Stimulated activated naive CD8-positive, alpha-beta T cell treated with anti-CD3 and anti-CD28 coated beads, Interleukin-15, amount 100 ng/mL, for 72 hours (primary cell): ENCODE measurements at regions not wholly inside any gene's neighbourhood (a gene's known extent, or its start where the extent isn't known, plus 50 kb on each side); places are given as distances from the start of the nearest gene placed in this dataset.
"Not testable (repeated sequence)": the region's sequence is repeated elsewhere in the genome, so short reads cannot be mapped to it uniquely, and the experiment has no call there.

Experiments used
- ATAC-seq: fragments of 150-1000 bp; cut with Tn5 transposase; 2 replicates; pipeline ENCODE4 v1.10.0; 2021; ENCODE audit warnings: mild to moderate bottlenecking, moderate library complexity
- DNase-seq, 2 donors: peaks; one replicate each; pipeline ENCODE4 v3.0.0; 2021 to 2022
- H3K27ac Mint-ChIP-seq, 2 donors: one replicate each; pipeline ENCODE4 v1.8.0; 2022; ENCODE audit warnings: mild to moderate bottlenecking in 2 of 2, mixed read lengths in 2 of 2, moderate library complexity in 2 of 2
- H3K27me3 Mint-ChIP-seq: one replicate; pipeline ENCODE4 v1.8.0; 2022; ENCODE audit warnings: mixed read lengths
- H3K4me1 Mint-ChIP-seq: one replicate; pipeline ENCODE4 v1.8.0; 2022; ENCODE audit warnings: mild to moderate bottlenecking, mixed read lengths
- H3K4me3 Mint-ChIP-seq, 2 donors: one replicate each; pipeline ENCODE4 v1.8.0; 2022; ENCODE audit warnings: mild to moderate bottlenecking in 2 of 2, mixed read lengths in 2 of 2, moderate library complexity in 1 of 2
- H3K9me3 Mint-ChIP-seq, 2 donors: one replicate each; pipeline ENCODE4 v1.8.0; 2022; ENCODE audit warnings: mixed read lengths in 2 of 2

- Mint-ChIP-seq H3K4me1 (no peaks in the 10 kb centered on the region), H3K27me3 (no peaks in the 10 kb centered on the region), H3K9me3 (peaks cover 0 to 5% of the 10 kb centered on the region in 2 donors), H3K27ac (no peak overlapping the region), H3K4me3 (no peak overlapping the region)
- DNase-seq: no peak
- ATAC-seq: no peak
These were observed 1225.7 kb downstream of the OTOL1 start for GRCh38 chr3:162722337-162722736.

- not testable (repeated sequence) for H3K4me3 Mint-ChIP-seq, H3K27ac Mint-ChIP-seq, H3K27me3 Mint-ChIP-seq, ATAC-seq, DNase-seq, H3K4me1 Mint-ChIP-seq, H3K9me3 Mint-ChIP-seq
These were observed 1226.2 kb downstream of the OTOL1 start for GRCh38 chr3:162722796-162723195.

- Mint-ChIP-seq H3K27me3 (no peaks in the 10 kb centered on the region), H3K27ac (no peak overlapping the region), H3K9me3 (peaks cover 11 to 13% of the 10 kb centered on the region in 2 donors), H3K4me3 (no peak overlapping the region), H3K4me1 (no peaks in the 10 kb centered on the region)
- DNase-seq (no peak), ATAC-seq (no peak)
These were observed 1233.1 kb downstream of the OTOL1 start for GRCh38 chr3:162729686-162730085.

GRCh38 chr3:162731961-162732360 lies 1235.4 kb downstream of the OTOL1 start:
- not testable (repeated sequence) for H3K4me1 Mint-ChIP-seq, DNase-seq, H3K4me3 Mint-ChIP-seq, H3K27ac Mint-ChIP-seq, ATAC-seq, H3K27me3 Mint-ChIP-seq
- H3K9me3 Mint-ChIP-seq: peaks cover 8 to 11% of the 10 kb centered on the region in 2 donors

- ATAC-seq: no peak
- no peak for DNase-seq
- Mint-ChIP-seq H3K27ac (no peak overlapping the region), H3K27me3 (no peaks in the 10 kb centered on the region), H3K4me3 (no peak overlapping the region), H3K4me1 (no peaks in the 10 kb centered on the region), H3K9me3 (no peaks in the 10 kb centered on the region)
These were observed 1242.2 kb downstream of the OTOL1 start for GRCh38 chr3:162738784-162739183.

- no peak overlapping the region for H3K4me3 Mint-ChIP-seq
- DNase-seq (no peak), ATAC-seq (no peak)
- H3K27me3 Mint-ChIP-seq: no peaks in the 10 kb centered on the region
- peaks cover 0 to 7% of the 10 kb centered on the region in 2 donors for H3K9me3 Mint-ChIP-seq
- H3K4me1 Mint-ChIP-seq: no peaks in the 10 kb centered on the region
- no peak overlapping the region for H3K27ac Mint-ChIP-seq
These were observed 1244.5 kb downstream of the OTOL1 start for GRCh38 chr3:162740941-162741596.

GRCh38 chr3:162742159-162742717 lies 1245.6 kb downstream of the OTOL1 start:
- Mint-ChIP-seq H3K4me3 (no peak overlapping the region), H3K27ac (no peak overlapping the region), H3K27me3 (no peaks in the 10 kb centered on the region), H3K9me3 (peaks cover 0 to 7% of the 10 kb centered on the region in 2 donors), H3K4me1 (no peaks in the 10 kb centered on the region)
- DNase-seq (no peak), ATAC-seq (no peak)

- Mint-ChIP-seq H3K4me3 (no peak overlapping the region), H3K27ac (no peak overlapping the region)
- ATAC-seq: no peak
These were observed 1246.5 kb downstream of the OTOL1 start for GRCh38 chr3:162743091-162743490.

GRCh38 chr3:162760789-162761188 lies 1264.2 kb downstream of the OTOL1 start:
- H3K9me3 Mint-ChIP-seq: peaks cover 0 to 4% of the 10 kb centered on the region in 2 donors
- no peak for DNase-seq
- no peak overlapping the region for H3K4me3 Mint-ChIP-seq
- no peak for ATAC-seq
- H3K27me3 Mint-ChIP-seq: no peaks in the 10 kb centered on the region
- no peak overlapping the region for H3K27ac Mint-ChIP-seq
- no peaks in the 10 kb centered on the region for H3K4me1 Mint-ChIP-seq

More at GRCh38 chr3:162743091-162743490, 1246.5 kb downstream of the OTOL1 start:
- H3K27me3 Mint-ChIP-seq: no peaks in the 10 kb centered on the region
- H3K9me3 Mint-ChIP-seq: peaks cover 0 to 7% of the 10 kb centered on the region in 2 donors
- no peaks in the 10 kb centered on the region for H3K4me1 Mint-ChIP-seq
- DNase-seq: no peak

- H3K4me1 Mint-ChIP-seq: no peaks in the 10 kb centered on the region
- no peak overlapping the region for H3K27ac Mint-ChIP-seq
- H3K4me3 Mint-ChIP-seq: no peak overlapping the region
- H3K27me3 Mint-ChIP-seq: no peaks in the 10 kb centered on the region
- ATAC-seq: no peak
- peaks cover 6 to 11% of the 10 kb centered on the region in 2 donors for H3K9me3 Mint-ChIP-seq
- DNase-seq: no peak
These were observed 1267.6 kb downstream of the OTOL1 start for GRCh38 chr3:162764051-162764807.

GRCh38 chr3:162764808-162765071 lies 1268.1 kb downstream of the OTOL1 start:
- DNase-seq: no peak
- no peak for ATAC-seq
- no peak overlapping the region for H3K27ac Mint-ChIP-seq
- H3K4me1 Mint-ChIP-seq: no peaks in the 10 kb centered on the region
- peaks cover 6 to 11% of the 10 kb centered on the region in 2 donors for H3K9me3 Mint-ChIP-seq
- H3K27me3 Mint-ChIP-seq: no peaks in the 10 kb centered on the region
- no peak overlapping the region for H3K4me3 Mint-ChIP-seq

- H3K27ac Mint-ChIP-seq: no peak overlapping the region
- H3K27me3 Mint-ChIP-seq: no peaks in the 10 kb centered on the region
- H3K4me3 Mint-ChIP-seq: no peak overlapping the region
- peaks cover 6 to 11% of the 10 kb centered on the region in 2 donors for H3K9me3 Mint-ChIP-seq
- ATAC-seq: no peak
- DNase-seq: no peak
- no peaks in the 10 kb centered on the region for H3K4me1 Mint-ChIP-seq
These were observed 1268.9 kb downstream of the OTOL1 start for GRCh38 chr3:162765524-162765923.

- H3K4me1 Mint-ChIP-seq: no peaks in the 10 kb centered on the region
- no peaks in the 10 kb centered on the region for H3K27me3 Mint-ChIP-seq
- no peak for DNase-seq
- H3K4me3 Mint-ChIP-seq: no peak overlapping the region
- peaks cover 11% of the 10 kb centered on the region in 2 donors for H3K9me3 Mint-ChIP-seq
- no peak for ATAC-seq
- no peak overlapping the region for H3K27ac Mint-ChIP-seq
These were observed 1273.0 kb downstream of the OTOL1 start for GRCh38 chr3:162769564-162769963.

- no peaks in the 10 kb centered on the region for H3K27me3 Mint-ChIP-seq
- H3K9me3 Mint-ChIP-seq: peaks cover 9 to 11% of the 10 kb centered on the region in 2 donors
- no peaks in the 10 kb centered on the region for H3K4me1 Mint-ChIP-seq
- DNase-seq (no peak), ATAC-seq (no peak)
- no peak overlapping the region for H3K27ac Mint-ChIP-seq
- H3K4me3 Mint-ChIP-seq: no peak overlapping the region
These were observed 1273.9 kb downstream of the OTOL1 start for GRCh38 chr3:162770551-162770950.

- no peaks in the 10 kb centered on the region for H3K27me3 Mint-ChIP-seq
- ATAC-seq (no peak), DNase-seq (no peak)
- no peaks in the 10 kb centered on the region for H3K4me1 Mint-ChIP-seq
- H3K4me3 Mint-ChIP-seq: no peak overlapping the region
- no peak overlapping the region for H3K27ac Mint-ChIP-seq
- H3K9me3 Mint-ChIP-seq: peaks cover 0 to 5% of the 10 kb centered on the region in 2 donors
These were observed 1278.0 kb downstream of the OTOL1 start for GRCh38 chr3:162774613-162775100.

GRCh38 chr3:162776148-162776547 lies 1279.5 kb downstream of the OTOL1 start:
- H3K4me3 Mint-ChIP-seq: no peak overlapping the region
- H3K4me1 Mint-ChIP-seq: no peaks in the 10 kb centered on the region
- no peaks in the 10 kb centered on the region for H3K27me3 Mint-ChIP-seq
- no peak for DNase-seq
- H3K27ac Mint-ChIP-seq: no peak overlapping the region
- H3K9me3 Mint-ChIP-seq: no peaks in the 10 kb centered on the region
- no peak for ATAC-seq
